GM21786 (cell line): ENCODE measurements at regions not wholly inside any gene's neighbourhood (a gene's known extent, or its start where the extent isn't known, plus 50 kb on each side); places are given as distances from the start of the nearest gene placed in this dataset.

Source experiments
- ATAC-seq: cut with Tn5 transposase; IDR thresholded peaks from one replicate; pipeline ENCODE4 v1.9.1; 2021; ENCODE audit not compliant: unreplicated experiment

GRCh38 chr5:60271517-60271916 lies 378.0 kb upstream of the PDE4D start:
- no peak for ATAC-seq

GRCh38 chr5:60267907-60268306 lies 374.4 kb upstream of the PDE4D start:
- no peak for ATAC-seq

- no peak for ATAC-seq
These were observed 369.8 kb upstream of the PDE4D start for GRCh38 chr5:60263346-60263745.

- ATAC-seq, result no peak
These were observed 369.2 kb upstream of the PDE4D start for GRCh38 chr5:60262576-60263295.

- no peak for ATAC-seq
These were observed 368.2 kb upstream of the PDE4D start for GRCh38 chr5:60261732-60262131.

GRCh38 chr5:60260658-60261057 lies 367.1 kb upstream of the PDE4D start:
- no peak for ATAC-seq

- ATAC-seq, result no peak
These were observed 366.2 kb upstream of the PDE4D start for GRCh38 chr5:60259730-60260129.

GRCh38 chr5:60257596-60258271 lies 364.2 kb upstream of the PDE4D start:
- no peak for ATAC-seq

GRCh38 chr5:60256546-60256945 lies 363.0 kb upstream of the PDE4D start:
- ATAC-seq, result no peak

- peak; percentile 89 for ATAC-seq
These were observed 355.4 kb upstream of the PDE4D start for GRCh38 chr5:60248901-60249300.

GRCh38 chr5:60243713-60244112 lies 350.2 kb upstream of the PDE4D start:
- no peak for ATAC-seq

- ATAC-seq, result no peak
These were observed 338.7 kb upstream of the PDE4D start for GRCh38 chr5:60232036-60232795.

- no peak for ATAC-seq
These were observed 336.9 kb upstream of the PDE4D start for GRCh38 chr5:60230456-60230855.

- no peak for ATAC-seq
These were observed 336.2 kb upstream of the PDE4D start for GRCh38 chr5:60229691-60230185.

- ATAC-seq, result no peak
These were observed 335.1 kb upstream of the PDE4D start for GRCh38 chr5:60228676-60229075.

- no peak for ATAC-seq
These were observed 332.6 kb upstream of the PDE4D start for GRCh38 chr5:60226128-60226527.

- ATAC-seq, result no peak
These were observed 329.8 kb upstream of the PDE4D start for GRCh38 chr5:60223342-60223741.

- no peak for ATAC-seq
These were observed 326.4 kb upstream of the PDE4D start for GRCh38 chr5:60219921-60220320.

GRCh38 chr5:60210810-60211209 lies 317.3 kb upstream of the PDE4D start:
- no peak for ATAC-seq

GRCh38 chr5:60209146-60209840 lies 315.8 kb upstream of the PDE4D start:
- ATAC-seq, result no peak

GRCh38 chr5:60208716-60209115 lies 315.2 kb upstream of the PDE4D start:
- no peak for ATAC-seq
